ENCODE measurements at regions not wholly inside any gene's neighbourhood (a gene's known extent, or its start where the extent isn't known, plus 50 kb on each side); places are given as distances from the start of the nearest gene placed in this dataset.

GRCh38 chr2:23132823-23133595 is 252.0 kb upstream of the KLHL29 start:
- no peak for DNase-seq (ENCODE audit: low read depth)

- DNase-seq (ENCODE audit: low read depth): no peak
Observed at GRCh38 chr2:23134726-23135125, 250.3 kb upstream of the KLHL29 start.

- no peak for DNase-seq (ENCODE audit: low read depth)
Observed at GRCh38 chr2:23135481-23136100, 249.4 kb upstream of the KLHL29 start.

GRCh38 chr2:23137166-23137565 is 247.8 kb upstream of the KLHL29 start:
- no peak for DNase-seq (ENCODE audit: low read depth)

- DNase-seq (ENCODE audit: low read depth): no peak
Observed at GRCh38 chr2:23138701-23139100, 246.3 kb upstream of the KLHL29 start.

GRCh38 chr2:23145460-23145859 is 239.5 kb upstream of the KLHL29 start:
- DNase-seq (ENCODE audit: low read depth): no peak

- no peak for DNase-seq (ENCODE audit: low read depth)
Observed at GRCh38 chr2:23146011-23146410, 239.0 kb upstream of the KLHL29 start.

- DNase-seq (ENCODE audit: low read depth): no peak
Observed at GRCh38 chr2:23148342-23148741, 236.6 kb upstream of the KLHL29 start.

GRCh38 chr2:23149777-23150176 is 235.2 kb upstream of the KLHL29 start:
- no peak for DNase-seq (ENCODE audit: low read depth)

- DNase-seq (ENCODE audit: low read depth): no peak
Observed at GRCh38 chr2:23153484-23153883, 231.5 kb upstream of the KLHL29 start.

- no peak for DNase-seq (ENCODE audit: low read depth)
Observed at GRCh38 chr2:23155022-23155421, 230.0 kb upstream of the KLHL29 start.

- no peak for DNase-seq (ENCODE audit: low read depth)
Observed at GRCh38 chr2:23157812-23158211, 227.2 kb upstream of the KLHL29 start.

- DNase-seq (ENCODE audit: low read depth): no peak
Observed at GRCh38 chr2:23158306-23158705, 226.7 kb upstream of the KLHL29 start.

- DNase-seq (ENCODE audit: low read depth): no peak
Observed at GRCh38 chr2:23159746-23160405, 225.1 kb upstream of the KLHL29 start.

GRCh38 chr2:23164173-23164572 is 220.8 kb upstream of the KLHL29 start:
- DNase-seq (ENCODE audit: low read depth): no peak

GRCh38 chr2:23169896-23170295 is 215.1 kb upstream of the KLHL29 start:
- DNase-seq (ENCODE audit: low read depth): no peak

GRCh38 chr2:23171108-23171507 is 213.9 kb upstream of the KLHL29 start:
- no peak for DNase-seq (ENCODE audit: low read depth)

- DNase-seq (ENCODE audit: low read depth): no peak
Observed at GRCh38 chr2:23178396-23178795, 206.6 kb upstream of the KLHL29 start.

GRCh38 chr2:23183733-23184132 is 201.2 kb upstream of the KLHL29 start:
- no peak for DNase-seq (ENCODE audit: low read depth)

- DNase-seq (ENCODE audit: low read depth): no peak
Observed at GRCh38 chr2:23198316-23199114, 186.5 kb upstream of the KLHL29 start.

GRCh38 chr2:23199115-23199918 is 185.7 kb upstream of the KLHL29 start:
- DNase-seq (ENCODE audit: low read depth): no peak

All from activated T-cell treated with anti-CD3 and anti-CD28 coated beads for 24 hours (primary cell).